Upper lobe of left lung (tissue), 4 donors: ENCODE measurements at regions not wholly inside any gene's neighbourhood (a gene's known extent, or its start where the extent isn't known, plus 50 kb on each side); places are given as distances from the start of the nearest gene placed in this dataset.

ENCODE experiments used
- POLR2AphosphoS5 ChIP-seq, 2 donors: sonication (generic); formaldehyde crosslinking; IDR thresholded peaks; one replicate each; pipeline ENCODE4 v1.5.1; 2017; ENCODE audit warnings: antibody characterized with exemption in 2 of 2
- TF ChIP-seq, protein P1 (sequence below), 6 experiments: fragments of 450-650 bp in 4 of 6; fragments of 200-600 bp in 2 of 6; sonication (generic) in 2 of 6; IDR thresholded peaks; one replicate each; pipeline ENCODE4 v1.5.1; 2016 to 2019; ENCODE audit warnings: antibody characterized with exemption in 6 of 6

DNA sequence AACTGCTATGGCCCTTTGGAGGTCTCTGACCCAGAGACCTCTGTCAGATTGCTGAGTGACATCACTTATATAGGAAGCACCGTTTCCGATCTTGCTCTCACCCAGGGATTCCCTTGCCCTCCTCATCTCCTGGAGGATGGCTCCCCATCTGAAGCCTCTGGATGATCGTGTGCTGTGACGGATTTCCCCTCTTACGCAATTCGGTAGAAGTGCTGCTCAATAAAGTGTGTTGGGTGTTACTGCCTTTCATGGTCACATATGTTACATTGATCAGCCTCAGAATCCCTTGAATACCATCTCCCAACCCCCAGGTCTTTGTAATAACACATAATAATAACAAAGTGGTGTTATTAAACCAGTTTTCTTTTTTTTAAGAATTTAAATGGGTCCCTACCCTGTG is 107.3 kb upstream of the CLEC14A start:
- no peak for TF ChIP-seq POLR2AphosphoS5 (IDR thresholded peaks at IDR 0.05)
- TF ChIP-seq, protein P1, sequence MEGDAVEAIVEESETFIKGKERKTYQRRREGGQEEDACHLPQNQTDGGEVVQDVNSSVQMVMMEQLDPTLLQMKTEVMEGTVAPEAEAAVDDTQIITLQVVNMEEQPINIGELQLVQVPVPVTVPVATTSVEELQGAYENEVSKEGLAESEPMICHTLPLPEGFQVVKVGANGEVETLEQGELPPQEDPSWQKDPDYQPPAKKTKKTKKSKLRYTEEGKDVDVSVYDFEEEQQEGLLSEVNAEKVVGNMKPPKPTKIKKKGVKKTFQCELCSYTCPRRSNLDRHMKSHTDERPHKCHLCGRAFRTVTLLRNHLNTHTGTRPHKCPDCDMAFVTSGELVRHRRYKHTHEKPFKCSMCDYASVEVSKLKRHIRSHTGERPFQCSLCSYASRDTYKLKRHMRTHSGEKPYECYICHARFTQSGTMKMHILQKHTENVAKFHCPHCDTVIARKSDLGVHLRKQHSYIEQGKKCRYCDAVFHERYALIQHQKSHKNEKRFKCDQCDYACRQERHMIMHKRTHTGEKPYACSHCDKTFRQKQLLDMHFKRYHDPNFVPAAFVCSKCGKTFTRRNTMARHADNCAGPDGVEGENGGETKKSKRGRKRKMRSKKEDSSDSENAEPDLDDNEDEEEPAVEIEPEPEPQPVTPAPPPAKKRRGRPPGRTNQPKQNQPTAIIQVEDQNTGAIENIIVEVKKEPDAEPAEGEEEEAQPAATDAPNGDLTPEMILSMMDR (IDR thresholded peaks at IDR 0.05), result no peak
